Stimulated activated CD4-positive, alpha-beta T cell treated with anti-CD3 and anti-CD28 coated beads, Interleukin-12 subunit alpha, Interleukin-12 subunit beta, amount 100 ng/mL, for 4 hours (primary cell): ENCODE measurements at regions not wholly inside any gene's neighbourhood (a gene's known extent, or its start where the extent isn't known, plus 50 kb on each side); places are given as distances from the start of the nearest gene placed in this dataset.

Experiments
- DNase-seq: peaks from one replicate; pipeline ENCODE4 v3.0.0-alpha.2; 2020

DNA sequence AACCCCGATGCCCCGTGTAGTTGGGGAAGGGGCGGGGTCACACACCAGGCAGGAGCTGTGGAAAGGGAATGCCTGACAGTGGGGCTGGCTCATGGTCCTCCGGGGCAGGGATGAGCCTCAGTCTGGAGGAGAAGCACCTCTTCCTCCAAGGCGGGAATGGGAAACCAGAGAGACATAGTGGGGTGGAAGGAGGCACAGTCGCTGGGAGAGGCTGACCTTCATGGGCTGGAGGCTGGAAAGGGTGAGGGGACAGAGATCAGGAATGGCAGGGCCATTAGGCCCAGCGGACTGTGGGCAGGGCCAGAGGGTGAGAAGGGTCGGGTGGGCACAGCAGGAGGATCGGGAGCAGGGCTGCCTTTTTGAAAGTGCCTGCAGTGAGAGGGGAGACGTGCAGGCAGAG is 65.8 kb upstream of the LINGO1 start:
- no peak for DNase-seq

DNA sequence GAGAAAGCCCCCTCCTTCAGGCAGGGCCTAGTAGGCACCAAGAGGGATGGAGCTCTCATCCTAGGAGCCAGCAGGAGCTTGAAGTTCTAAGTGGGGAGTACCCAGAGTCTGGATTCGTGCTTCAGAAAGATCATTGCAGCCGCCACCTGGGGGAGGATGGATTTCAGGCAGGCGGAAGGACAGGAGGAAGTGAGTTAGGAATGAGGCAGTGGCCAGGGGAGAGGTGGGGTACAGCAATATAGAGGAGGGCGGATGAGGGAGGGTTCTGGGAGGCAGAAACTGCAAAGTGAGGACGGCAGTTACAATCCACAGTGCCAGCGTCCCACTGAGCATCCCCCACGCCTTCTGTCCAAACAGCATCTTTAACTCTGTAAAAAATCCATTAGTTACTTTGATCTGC is 65.2 kb upstream of the LINGO1 start:
- DNase-seq: no peak

GRCh38 chr15:77696871-77697270 is 64.2 kb upstream of the LINGO1 start:
- no peak for DNase-seq

GRCh38 chr15:77695961-77696582 is 63.4 kb upstream of the LINGO1 start:
- no peak for DNase-seq

DNA sequence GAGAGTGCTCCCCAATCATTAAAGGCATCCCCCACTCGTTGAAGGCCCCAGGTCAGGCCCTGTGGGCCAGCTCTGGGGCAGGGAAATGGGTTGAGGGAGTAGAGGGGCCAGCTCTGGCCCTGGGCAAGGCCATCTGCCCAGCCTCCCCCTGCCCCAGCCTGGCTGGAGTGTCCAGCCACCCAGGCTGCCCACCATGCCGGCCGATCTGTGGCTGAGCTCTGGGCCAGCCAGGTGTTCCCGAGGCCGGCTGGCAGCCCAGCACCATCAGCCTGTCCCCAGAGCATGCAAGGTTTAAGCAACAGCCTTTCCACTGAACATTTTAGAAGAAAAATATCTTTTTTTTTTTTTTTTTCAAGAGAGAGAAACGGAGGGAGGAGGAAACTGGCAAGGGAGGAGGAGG is 62.8 kb upstream of the LINGO1 start:
- no peak for DNase-seq

DNA sequence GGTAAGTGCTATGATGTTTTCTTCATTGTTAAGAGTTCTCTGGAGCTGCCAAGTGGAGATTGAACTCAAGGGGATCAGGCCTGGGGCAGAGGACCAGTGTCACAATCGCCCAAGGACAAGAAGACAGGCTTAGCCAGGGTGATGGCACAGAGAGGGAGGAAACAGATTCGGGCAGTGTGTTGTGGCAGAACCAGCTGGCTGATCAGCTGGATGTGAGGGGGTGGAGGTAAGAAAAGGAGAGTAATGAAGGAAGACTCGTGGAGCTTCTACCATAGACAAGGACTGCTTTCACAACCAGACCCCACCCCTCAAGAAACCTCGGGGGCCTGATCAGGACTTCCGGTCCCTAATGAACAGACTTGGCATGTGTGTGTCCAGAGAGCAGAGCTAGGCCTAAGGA is 60.9 kb upstream of the LINGO1 start:
- DNase-seq: no peak

DNA sequence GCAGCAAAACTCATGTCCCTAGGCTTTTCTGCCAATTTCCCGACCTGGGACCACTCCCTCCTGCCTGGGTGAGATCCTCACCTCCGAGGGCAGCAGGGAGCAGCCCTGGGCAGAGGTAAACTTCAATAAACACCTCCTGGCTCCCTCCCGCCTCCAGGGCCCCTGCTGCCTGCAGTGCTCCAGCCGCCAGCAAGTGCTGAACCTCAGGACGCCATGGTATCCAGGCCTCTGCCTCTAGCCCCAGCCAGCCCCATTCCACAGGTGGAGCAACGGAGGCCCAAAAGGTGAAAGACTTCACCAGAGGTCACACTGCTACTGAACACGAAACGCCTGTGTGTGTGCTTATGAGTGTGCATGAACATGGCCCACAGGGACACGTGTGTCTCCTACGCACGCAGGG is 59.9 kb upstream of the LINGO1 start:
- DNase-seq: no peak

- DNase-seq: no peak
These were observed 58.9 kb upstream of the LINGO1 start for GRCh38 chr15:77691607-77692006.

- DNase-seq: no peak
These were observed 57.1 kb upstream of the LINGO1 start for GRCh38 chr15:77689821-77690220.

DNA sequence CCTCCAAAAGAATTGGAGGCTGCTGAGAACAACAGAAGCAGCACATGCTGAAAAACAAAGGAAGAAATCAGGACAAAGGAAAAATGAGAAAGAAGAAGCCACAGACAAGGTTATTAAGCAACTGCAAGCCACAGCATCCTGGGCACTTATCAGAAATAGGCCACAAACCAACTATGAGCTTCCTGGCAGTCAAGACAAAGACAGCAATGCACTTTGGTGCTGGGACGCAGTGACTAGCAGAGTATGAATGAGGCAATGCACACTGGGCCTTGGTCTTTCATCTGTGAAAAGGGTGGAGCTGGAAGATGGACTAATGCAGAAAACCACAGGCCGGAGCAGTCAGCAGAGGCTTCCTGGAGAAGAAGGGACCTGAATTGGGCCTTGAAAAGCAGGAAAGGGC is 56.0 kb upstream of the LINGO1 start:
- no peak for DNase-seq

GRCh38 chr15:77688266-77688665 is 55.6 kb upstream of the LINGO1 start:
- DNase-seq: no peak

GRCh38 chr15:77685082-77685815 is 52.5 kb upstream of the LINGO1 start:
- no peak for DNase-seq

- no peak for DNase-seq
These were observed 51.8 kb upstream of the LINGO1 start for GRCh38 chr15:77684341-77685081.

DNA sequence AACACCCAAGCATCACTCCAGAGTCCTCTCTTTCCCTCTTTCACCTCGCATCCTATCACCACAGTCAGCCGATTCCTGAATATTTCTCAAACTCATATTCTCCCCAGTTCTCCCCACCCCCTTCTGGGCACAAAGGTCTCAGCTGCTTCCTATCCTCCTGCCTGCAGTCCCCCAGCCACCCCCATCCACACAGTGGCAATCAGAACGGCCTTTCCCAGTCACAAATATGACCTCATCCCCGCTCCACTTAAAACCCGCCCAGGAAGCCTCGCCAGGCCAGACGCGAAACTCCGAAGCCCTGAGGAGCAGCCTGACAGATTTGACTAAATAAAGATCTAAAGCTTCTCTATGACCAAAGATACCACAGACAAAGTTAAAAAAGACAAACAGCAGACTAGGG is 49.9 kb upstream of the LINGO1 start:
- DNase-seq: no peak
